Body of pancreas (tissue), 4 donors: ENCODE measurements at regions not wholly inside any gene's neighbourhood (a gene's known extent, or its start where the extent isn't known, plus 50 kb on each side); places are given as distances from the start of the nearest gene placed in this dataset.

ENCODE experiments used
- CTCF ChIP-seq, 7 experiments: fragments of 450-650 bp in 4 of 7; fragments of 200-600 bp in 3 of 7; sonication (generic) in 3 of 7; IDR thresholded peaks; one replicate each; pipeline ENCODE4 v1.5.1; 2016 to 2019; ENCODE audit warnings: antibody characterized with exemption in 7 of 7
- POLR2A ChIP-seq, 3 donors: fragments of 450-650 bp; IDR thresholded peaks; one replicate each; pipeline ENCODE4 v1.6.1; 2016; ENCODE audit warnings: antibody characterized with exemption in 3 of 3, mild to moderate bottlenecking in 2 of 3

- TF ChIP-seq CTCF (IDR thresholded peaks at IDR 0.05): no peak
- TF ChIP-seq POLR2A (IDR thresholded peaks at IDR 0.05): no peak
These were observed 56.2 kb upstream of the NPY start for GRCh38 chr7:24227603-24228359.
